ENCODE measurements at regions not wholly inside any gene's neighbourhood (a gene's known extent, or its start where the extent isn't known, plus 50 kb on each side); places are given as distances from the start of the nearest gene placed in this dataset.

DNA sequence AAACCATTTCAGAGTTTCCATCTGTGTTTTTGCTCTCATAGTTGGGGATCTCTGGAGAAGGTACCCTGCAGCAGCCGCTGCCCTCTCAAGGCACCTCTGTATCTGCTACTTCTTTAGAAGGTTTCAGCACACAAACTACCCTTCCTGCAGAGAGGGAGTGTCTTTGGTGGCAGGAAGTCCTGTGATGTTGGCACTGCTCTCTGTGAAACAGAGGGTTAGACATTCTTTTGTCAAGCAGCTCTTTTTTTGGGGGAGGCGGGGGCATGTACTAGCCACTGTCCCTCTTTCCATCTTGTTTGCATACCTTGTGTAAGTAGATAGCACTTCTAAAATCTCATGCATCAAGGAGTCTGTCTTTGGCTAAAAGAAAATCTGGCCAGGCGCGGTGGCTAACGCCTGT lies 352.6 kb downstream of the BMP4 start:
- H3K4me3 ChIP-seq (ENCODE audit: low read depth in 1 of 2, low read length in 2 of 2) = no peak overlapping the region
- no peaks in the 10 kb centered on the region for H4K20me1 ChIP-seq (ENCODE audit: insufficient read depth, low read length)
- no peak overlapping the region for H3K27ac ChIP-seq (ENCODE audit: low read length)
- no peak overlapping the region for H3K4me2 ChIP-seq (ENCODE audit: insufficient read depth, low read length)
- no peak for TF ChIP-seq EZH2 (IDR thresholded peaks at IDR 0.05; ENCODE audit: borderline replicate concordance, low read depth, low read length, severe bottlenecking)
- TF ChIP-seq, protein P1, sequence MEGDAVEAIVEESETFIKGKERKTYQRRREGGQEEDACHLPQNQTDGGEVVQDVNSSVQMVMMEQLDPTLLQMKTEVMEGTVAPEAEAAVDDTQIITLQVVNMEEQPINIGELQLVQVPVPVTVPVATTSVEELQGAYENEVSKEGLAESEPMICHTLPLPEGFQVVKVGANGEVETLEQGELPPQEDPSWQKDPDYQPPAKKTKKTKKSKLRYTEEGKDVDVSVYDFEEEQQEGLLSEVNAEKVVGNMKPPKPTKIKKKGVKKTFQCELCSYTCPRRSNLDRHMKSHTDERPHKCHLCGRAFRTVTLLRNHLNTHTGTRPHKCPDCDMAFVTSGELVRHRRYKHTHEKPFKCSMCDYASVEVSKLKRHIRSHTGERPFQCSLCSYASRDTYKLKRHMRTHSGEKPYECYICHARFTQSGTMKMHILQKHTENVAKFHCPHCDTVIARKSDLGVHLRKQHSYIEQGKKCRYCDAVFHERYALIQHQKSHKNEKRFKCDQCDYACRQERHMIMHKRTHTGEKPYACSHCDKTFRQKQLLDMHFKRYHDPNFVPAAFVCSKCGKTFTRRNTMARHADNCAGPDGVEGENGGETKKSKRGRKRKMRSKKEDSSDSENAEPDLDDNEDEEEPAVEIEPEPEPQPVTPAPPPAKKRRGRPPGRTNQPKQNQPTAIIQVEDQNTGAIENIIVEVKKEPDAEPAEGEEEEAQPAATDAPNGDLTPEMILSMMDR (IDR thresholded peaks at IDR 0.05; ENCODE audit: borderline replicate concordance, extremely low read depth, low read length, poor library complexity, severe bottlenecking) = no peak
- H3K4me1 ChIP-seq (ENCODE audit: insufficient read depth, low read length) = peaks cover 7% of the 10 kb centered on the region; the same call in 1 of the 2 replicates
- H3K9ac ChIP-seq (ENCODE audit: low read depth, low read length) = no peak overlapping the region
- H2AFZ ChIP-seq (ENCODE audit: low read depth, low read length) = no peak overlapping the region
- no peaks in the 10 kb centered on the region for H3K9me3 ChIP-seq (ENCODE audit: insufficient read depth, low read length, severe bottlenecking)
- DNase-seq (peak; percentile 10), ATAC-seq (ENCODE audit: insufficient read depth, low read depth) (peak; percentile 58; the same call in 2 of the 3 replicates)
- no peaks in the 10 kb centered on the region for H3K79me2 ChIP-seq (ENCODE audit: insufficient read depth, low read length)
- no peaks in the 10 kb centered on the region for H3K36me3 ChIP-seq (ENCODE audit: insufficient read depth, low read length)
- H3K27me3 ChIP-seq (ENCODE audit: insufficient read depth, low read length, poor library complexity) = no peaks in the 10 kb centered on the region

- no peak overlapping the region for H3K9ac ChIP-seq (ENCODE audit: low read depth, low read length)
- TF ChIP-seq, protein P1 (IDR thresholded peaks at IDR 0.05; ENCODE audit: borderline replicate concordance, extremely low read depth, low read length, poor library complexity, severe bottlenecking) = no peak
- TF ChIP-seq EZH2 (IDR thresholded peaks at IDR 0.05; ENCODE audit: borderline replicate concordance, low read depth, low read length, severe bottlenecking) = no peak
- H3K4me3 ChIP-seq (ENCODE audit: low read depth in 1 of 2, low read length in 2 of 2) = no peak overlapping the region
- no peaks in the 10 kb centered on the region for H4K20me1 ChIP-seq (ENCODE audit: insufficient read depth, low read length)
- H3K9me3 ChIP-seq (ENCODE audit: insufficient read depth, low read length, severe bottlenecking) = no peaks in the 10 kb centered on the region
- no peaks in the 10 kb centered on the region for H3K27me3 ChIP-seq (ENCODE audit: insufficient read depth, low read length, poor library complexity)
- ATAC-seq (ENCODE audit: insufficient read depth, low read depth) (no peak), DNase-seq (no peak)
- peaks cover 7% of the 10 kb centered on the region; the same call in 1 of the 2 replicates for H3K4me1 ChIP-seq (ENCODE audit: insufficient read depth, low read length)
- no peaks in the 10 kb centered on the region for H3K79me2 ChIP-seq (ENCODE audit: insufficient read depth, low read length)
- no peaks in the 10 kb centered on the region for H3K36me3 ChIP-seq (ENCODE audit: insufficient read depth, low read length)
- no peak overlapping the region for H2AFZ ChIP-seq (ENCODE audit: low read depth, low read length)
- no peak overlapping the region for H3K4me2 ChIP-seq (ENCODE audit: insufficient read depth, low read length)
- H3K27ac ChIP-seq (ENCODE audit: low read length) = no peak overlapping the region
These were observed 355.2 kb downstream of the BMP4 start for GRCh38 chr14:53601409-53601808.

- Histone ChIP-seq H2AFZ (ENCODE audit: low read depth, low read length) (no peak overlapping the region), H3K79me2 (ENCODE audit: insufficient read depth, low read length) (no peaks in the 10 kb centered on the region), H4K20me1 (ENCODE audit: insufficient read depth, low read length) (no peaks in the 10 kb centered on the region), H3K27me3 (ENCODE audit: insufficient read depth, low read length, poor library complexity) (no peaks in the 10 kb centered on the region), H3K36me3 (ENCODE audit: insufficient read depth, low read length) (no peaks in the 10 kb centered on the region), H3K9ac (ENCODE audit: low read depth, low read length) (no peak overlapping the region), H3K9me3 (ENCODE audit: insufficient read depth, low read length, severe bottlenecking) (no peaks in the 10 kb centered on the region), H3K4me1 (ENCODE audit: insufficient read depth, low read length) (peaks cover 7% of the 10 kb centered on the region; the same call in 1 of the 2 replicates), H3K4me2 (ENCODE audit: insufficient read depth, low read length) (no peak overlapping the region), H3K4me3 (ENCODE audit: low read depth in 1 of 2, low read length in 2 of 2) (no peak overlapping the region), H3K27ac (ENCODE audit: low read length) (no peak overlapping the region)
- TF ChIP-seq, protein P1 (IDR thresholded peaks at IDR 0.05; ENCODE audit: borderline replicate concordance, extremely low read depth, low read length, poor library complexity, severe bottlenecking) = no peak
- no peak for TF ChIP-seq EZH2 (IDR thresholded peaks at IDR 0.05; ENCODE audit: borderline replicate concordance, low read depth, low read length, severe bottlenecking)
- DNase-seq (no peak), ATAC-seq (ENCODE audit: insufficient read depth, low read depth) (no peak)
These were observed 357.2 kb downstream of the BMP4 start for GRCh38 chr14:53599221-53599945.

Data from DND-41 (cell line).